ENCODE measurements at regions not wholly inside any gene's neighbourhood (a gene's known extent, or its start where the extent isn't known, plus 50 kb on each side); places are given as distances from the start of the nearest gene placed in this dataset.
"Not testable (repeated sequence)": the region's sequence is repeated elsewhere in the genome, so short reads cannot be mapped to it uniquely, and the experiment has no call there.

DNA sequence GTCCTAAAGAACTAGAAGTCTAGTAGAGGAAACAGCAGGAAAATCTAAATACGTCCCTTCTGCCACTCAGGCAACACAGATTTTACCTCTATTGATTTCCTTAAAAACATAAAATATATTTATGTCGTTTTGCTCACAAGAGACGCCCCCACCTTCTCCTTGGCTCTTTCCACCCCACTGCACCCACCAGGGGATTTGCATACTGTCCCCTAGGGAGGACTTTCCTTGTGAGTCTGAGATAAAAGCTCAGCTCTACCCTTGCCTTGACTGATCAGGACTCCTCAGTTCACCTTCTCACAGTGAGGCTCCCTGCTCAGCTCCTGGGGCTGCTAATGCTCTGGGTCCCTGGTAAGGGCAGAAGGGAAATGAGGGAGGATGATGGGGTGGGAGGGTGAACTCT is 1488.1 kb downstream of the RPIA start:
- H3K27ac Mint-ChIP-seq; H3K9me3 Mint-ChIP-seq; intact Hi-C loops (cut with micrococcal nuclease); H3K27me3 ChIP-seq (ENCODE audit: control insufficient read depth in 2 of 2, insufficient read depth in 2 of 2, low read length in 2 of 2); H3K36me3 Mint-ChIP-seq; H3K27me3 Mint-ChIP-seq; H3K4me3 ChIP-seq (ENCODE audit: low read length); ATAC-seq; H3K36me3 ChIP-seq (ENCODE audit: control insufficient read depth in 2 of 3, insufficient read depth in 3 of 3, low read length in 3 of 3); CTCF ChIA-PET; DNase-seq; POLR2A ChIA-PET; H3K27ac ChIP-seq (ENCODE audit: low read depth, low read length); H3K4me3 Mint-ChIP-seq; H3K4me1 ChIP-seq (ENCODE audit: control insufficient read depth in 2 of 2, insufficient read depth in 2 of 2, low read length in 2 of 2); H3K9me3 ChIP-seq (ENCODE audit: control insufficient read depth in 2 of 3, low read length in 3 of 3); H3K4me1 Mint-ChIP-seq: not testable (repeated sequence)

GRCh38 chr2:90207454-90208058 is 1516.1 kb downstream of the RPIA start:
- H3K4me1 ChIP-seq (ENCODE audit: control insufficient read depth in 2 of 2, insufficient read depth in 2 of 2, low read length in 2 of 2) = no peaks in the 10 kb centered on the region
- POLR2A ChIA-PET = no interaction called here

GRCh38 chr2:90209009-90209408 is 1517.5 kb downstream of the RPIA start:
- H3K4me1 Mint-ChIP-seq = peaks cover 0 to 2% (median 0%) of the 10 kb centered on the region in 7 donors
- H3K9me3 Mint-ChIP-seq = peaks cover 0 to 2% (median 0%) of the 10 kb centered on the region in 11 donors
- Histone ChIP-seq H3K27ac (ENCODE audit: low read depth, low read length) (no peak overlapping the region), H3K36me3 (ENCODE audit: control insufficient read depth in 2 of 3, insufficient read depth in 3 of 3, low read length in 3 of 3) (no peaks in the 10 kb centered on the region), H3K9me3 (ENCODE audit: control insufficient read depth in 2 of 3, low read length in 3 of 3) (no peaks in the 10 kb centered on the region), H3K4me1 (ENCODE audit: control insufficient read depth in 2 of 2, insufficient read depth in 2 of 2, low read length in 2 of 2) (no peaks in the 10 kb centered on the region), H3K4me3 (ENCODE audit: low read length) (no peak overlapping the region), H3K27me3 (ENCODE audit: control insufficient read depth in 2 of 2, insufficient read depth in 2 of 2, low read length in 2 of 2) (no peaks in the 10 kb centered on the region)
- ATAC-seq (no peak), DNase-seq (no peak)
- ChIA-PET CTCF (no interaction called here), POLR2A (no interaction called here)
- intact Hi-C loops (cut with micrococcal nuclease) = no loop called here
- no peak overlapping the region for H3K4me3 Mint-ChIP-seq
- no peaks in the 10 kb centered on the region for H3K36me3 Mint-ChIP-seq
- no peak overlapping the region for H3K27ac Mint-ChIP-seq
- peaks cover 0 to 13% (median 5%) of the 10 kb centered on the region in 5 donors for H3K27me3 Mint-ChIP-seq

More at GRCh38 chr2:90207454-90208058, 1516.1 kb downstream of the RPIA start:
- H3K27ac Mint-ChIP-seq = no peak overlapping the region
- no peaks in the 10 kb centered on the region for H3K36me3 Mint-ChIP-seq
- H3K9me3 Mint-ChIP-seq = peaks cover 0 to 6% (median 0%) of the 10 kb centered on the region in 11 donors
- H3K27me3 Mint-ChIP-seq = peaks cover 0 to 13% (median 5%) of the 10 kb centered on the region in 5 donors
- DNase-seq = no peak
- no peak overlapping the region for H3K4me3 Mint-ChIP-seq
- CTCF ChIA-PET = no interaction called here
- no peaks in the 10 kb centered on the region for H3K9me3 ChIP-seq (ENCODE audit: control insufficient read depth in 2 of 3, low read length in 3 of 3)
- H3K27ac ChIP-seq (ENCODE audit: low read depth, low read length) = no peak overlapping the region
- no peak for ATAC-seq
- intact Hi-C loops (cut with micrococcal nuclease) = no loop called here
- H3K4me1 Mint-ChIP-seq = peaks cover 0 to 2% (median 0%) of the 10 kb centered on the region in 7 donors
- no peaks in the 10 kb centered on the region for H3K27me3 ChIP-seq (ENCODE audit: control insufficient read depth in 2 of 2, insufficient read depth in 2 of 2, low read length in 2 of 2)
- no peak overlapping the region for H3K4me3 ChIP-seq (ENCODE audit: low read length)
- no peaks in the 10 kb centered on the region for H3K36me3 ChIP-seq (ENCODE audit: control insufficient read depth in 2 of 3, insufficient read depth in 3 of 3, low read length in 3 of 3)

DNA sequence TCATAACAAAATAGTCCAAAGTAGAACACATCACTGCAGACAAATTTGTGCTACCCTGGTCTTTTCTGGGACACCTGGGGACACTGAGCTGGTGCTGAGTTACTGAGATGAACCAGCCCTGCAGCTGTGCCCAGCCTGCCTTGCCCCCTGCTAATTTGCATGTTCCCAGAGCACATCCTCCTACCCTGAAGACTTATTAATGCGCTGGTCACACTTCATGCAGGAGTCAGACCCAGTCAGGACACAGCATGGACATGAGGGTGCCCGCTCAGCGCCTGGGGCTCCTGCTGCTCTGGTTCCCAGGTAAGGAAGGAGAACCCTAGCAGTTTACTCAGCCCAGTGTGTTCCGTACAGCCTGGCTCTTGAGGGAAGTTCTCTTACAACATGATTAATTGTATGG is 1518.3 kb downstream of the RPIA start:
- intact Hi-C loops (cut with micrococcal nuclease) = no loop called here
- no peak for ATAC-seq
- no peaks in the 10 kb centered on the region for H3K9me3 ChIP-seq (ENCODE audit: control insufficient read depth in 2 of 3, low read length in 3 of 3)
- no peak for DNase-seq
- no peak overlapping the region for H3K27ac ChIP-seq (ENCODE audit: low read depth, low read length)
- no peaks in the 10 kb centered on the region for H3K36me3 ChIP-seq (ENCODE audit: control insufficient read depth in 2 of 3, insufficient read depth in 3 of 3, low read length in 3 of 3)
- ChIA-PET POLR2A (no interaction called here), CTCF (no interaction called here)
- H3K9me3 Mint-ChIP-seq = peaks cover 0 to 2% (median 0%) of the 10 kb centered on the region in 11 donors
- peaks cover 0 to 7% (median 3%) of the 10 kb centered on the region in 5 donors for H3K27me3 Mint-ChIP-seq
- H3K4me3 Mint-ChIP-seq = no peak overlapping the region
- no peaks in the 10 kb centered on the region for H3K27me3 ChIP-seq (ENCODE audit: control insufficient read depth in 2 of 2, insufficient read depth in 2 of 2, low read length in 2 of 2)
- no peak overlapping the region for H3K27ac Mint-ChIP-seq
- no peaks in the 10 kb centered on the region for H3K36me3 Mint-ChIP-seq
- H3K4me1 Mint-ChIP-seq = no peaks in the 10 kb centered on the region
- no peak overlapping the region for H3K4me3 ChIP-seq (ENCODE audit: low read length)
- no peaks in the 10 kb centered on the region for H3K4me1 ChIP-seq (ENCODE audit: control insufficient read depth in 2 of 2, insufficient read depth in 2 of 2, low read length in 2 of 2)

DNA sequence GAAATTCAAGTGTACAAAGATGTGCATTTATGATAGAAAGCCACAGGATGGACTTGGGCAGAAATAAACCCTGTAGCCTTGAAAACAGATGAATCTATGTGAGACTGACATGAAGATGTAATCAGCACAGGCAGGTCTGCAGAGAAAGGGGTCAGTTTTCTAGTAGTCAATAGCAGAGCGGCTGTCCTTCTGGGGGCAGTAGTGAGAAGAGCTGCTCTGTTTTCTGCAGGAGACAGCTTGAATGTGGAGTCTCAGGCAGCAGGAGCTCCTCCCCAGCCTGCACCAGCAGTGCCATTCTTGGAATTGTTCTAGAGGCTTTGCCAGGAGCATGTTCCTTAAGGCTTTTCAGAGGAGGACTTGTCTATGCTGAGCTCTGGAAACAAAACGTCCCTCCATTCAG is 1524.4 kb downstream of the RPIA start:
- CTCF ChIA-PET; H3K27me3 Mint-ChIP-seq; H3K4me1 ChIP-seq (ENCODE audit: control insufficient read depth in 2 of 2, insufficient read depth in 2 of 2, low read length in 2 of 2); H3K9me3 ChIP-seq (ENCODE audit: control insufficient read depth in 2 of 3, low read length in 3 of 3); ATAC-seq; H3K27me3 ChIP-seq (ENCODE audit: control insufficient read depth in 2 of 2, insufficient read depth in 2 of 2, low read length in 2 of 2); DNase-seq; POLR2A ChIA-PET; H3K9me3 Mint-ChIP-seq; H3K27ac ChIP-seq (ENCODE audit: low read depth, low read length); H3K36me3 ChIP-seq (ENCODE audit: control insufficient read depth in 2 of 3, insufficient read depth in 3 of 3, low read length in 3 of 3); H3K4me3 ChIP-seq (ENCODE audit: low read length); H3K4me3 Mint-ChIP-seq; H3K27ac Mint-ChIP-seq; H3K4me1 Mint-ChIP-seq; H3K36me3 Mint-ChIP-seq; intact Hi-C loops (cut with micrococcal nuclease): not testable (repeated sequence)

- intact Hi-C loops (cut with micrococcal nuclease); H3K27ac Mint-ChIP-seq; ATAC-seq; POLR2A ChIA-PET; H3K27me3 ChIP-seq (ENCODE audit: control insufficient read depth in 2 of 2, insufficient read depth in 2 of 2, low read length in 2 of 2); H3K4me1 ChIP-seq (ENCODE audit: control insufficient read depth in 2 of 2, insufficient read depth in 2 of 2, low read length in 2 of 2); CTCF ChIA-PET; H3K9me3 ChIP-seq (ENCODE audit: control insufficient read depth in 2 of 3, low read length in 3 of 3); H3K4me3 Mint-ChIP-seq; H3K36me3 Mint-ChIP-seq; H3K4me3 ChIP-seq (ENCODE audit: low read length); H3K27me3 Mint-ChIP-seq; H3K27ac ChIP-seq (ENCODE audit: low read depth, low read length); H3K36me3 ChIP-seq (ENCODE audit: control insufficient read depth in 2 of 3, insufficient read depth in 3 of 3, low read length in 3 of 3); DNase-seq; H3K9me3 Mint-ChIP-seq; H3K4me1 Mint-ChIP-seq: not testable (repeated sequence)
These were observed 1525.3 kb downstream of the RPIA start for GRCh38 chr2:90216801-90217200.

- H3K27ac Mint-ChIP-seq; CTCF ChIA-PET; H3K4me1 Mint-ChIP-seq; H3K27me3 Mint-ChIP-seq; H3K27me3 ChIP-seq (ENCODE audit: control insufficient read depth in 2 of 2, insufficient read depth in 2 of 2, low read length in 2 of 2); H3K9me3 Mint-ChIP-seq; H3K4me1 ChIP-seq (ENCODE audit: control insufficient read depth in 2 of 2, insufficient read depth in 2 of 2, low read length in 2 of 2); H3K36me3 Mint-ChIP-seq; H3K4me3 ChIP-seq (ENCODE audit: low read length); H3K4me3 Mint-ChIP-seq; ATAC-seq; POLR2A ChIA-PET; H3K27ac ChIP-seq (ENCODE audit: low read depth, low read length); intact Hi-C loops (cut with micrococcal nuclease); H3K36me3 ChIP-seq (ENCODE audit: control insufficient read depth in 2 of 3, insufficient read depth in 3 of 3, low read length in 3 of 3); H3K9me3 ChIP-seq (ENCODE audit: control insufficient read depth in 2 of 3, low read length in 3 of 3); DNase-seq: not testable (repeated sequence)
These were observed 1527.1 kb downstream of the RPIA start for GRCh38 chr2:90218534-90218933.
